ENCODE measurements at regions not wholly inside any gene's neighbourhood (a gene's known extent, or its start where the extent isn't known, plus 50 kb on each side); places are given as distances from the start of the nearest gene placed in this dataset.

DNA sequence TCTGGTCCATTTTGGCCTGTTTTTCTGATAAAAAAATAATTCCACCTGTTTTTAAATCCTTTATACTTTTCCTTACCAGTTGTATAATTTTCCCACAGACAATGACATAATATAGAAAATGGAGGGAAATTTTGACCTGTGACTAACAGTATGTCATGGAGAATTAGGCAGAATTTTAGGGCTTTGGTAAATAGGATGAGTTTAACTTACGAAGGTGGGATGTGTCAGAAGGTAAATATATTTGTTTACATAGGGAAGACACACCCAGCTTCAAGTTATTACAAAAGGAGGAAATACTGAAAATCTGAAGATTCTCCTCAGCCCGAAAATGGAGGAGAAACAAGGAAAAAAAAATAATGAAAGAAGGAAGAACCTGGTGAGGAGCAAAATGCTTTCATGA lies 64.6 kb upstream of the PPP3CA start:
- TF ChIP-seq CREB1 (IDR thresholded peaks at IDR 0.05; ENCODE audit: low read depth), result no peak
- TF ChIP-seq TCF12 (IDR thresholded peaks at IDR 0.05; ENCODE audit: low read depth), result no peak
- TF ChIP-seq EP300 (IDR thresholded peaks at IDR 0.05; ENCODE audit: borderline replicate concordance), result no peak
- TF ChIP-seq FOXM1 (IDR thresholded peaks at IDR 0.05; ENCODE audit: borderline replicate concordance, low read depth), result no peak
- no peak for TF ChIP-seq ZBTB7A (IDR thresholded peaks at IDR 0.05; ENCODE audit: low read depth)

DNA sequence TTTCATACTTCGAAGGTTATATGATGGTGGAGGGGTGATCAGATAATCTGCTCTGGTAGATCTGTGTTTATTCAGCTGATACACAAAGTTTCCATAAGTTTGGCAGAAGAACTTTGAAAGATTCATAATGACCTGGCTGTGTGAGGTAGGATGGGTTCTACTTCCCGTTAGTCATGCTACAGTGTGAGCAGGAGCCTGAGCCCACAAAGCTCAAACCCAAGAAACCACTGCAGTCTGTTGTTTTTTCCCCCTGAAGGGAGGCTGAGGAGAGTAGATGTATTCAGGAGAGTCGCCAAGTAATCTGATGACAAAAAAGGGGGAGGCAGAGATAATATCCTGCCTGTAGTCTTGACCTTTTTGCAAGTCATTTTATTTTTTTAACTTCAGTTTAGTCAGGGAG lies 52.8 kb upstream of the PPP3CA start:
- TF ChIP-seq, protein P1, sequence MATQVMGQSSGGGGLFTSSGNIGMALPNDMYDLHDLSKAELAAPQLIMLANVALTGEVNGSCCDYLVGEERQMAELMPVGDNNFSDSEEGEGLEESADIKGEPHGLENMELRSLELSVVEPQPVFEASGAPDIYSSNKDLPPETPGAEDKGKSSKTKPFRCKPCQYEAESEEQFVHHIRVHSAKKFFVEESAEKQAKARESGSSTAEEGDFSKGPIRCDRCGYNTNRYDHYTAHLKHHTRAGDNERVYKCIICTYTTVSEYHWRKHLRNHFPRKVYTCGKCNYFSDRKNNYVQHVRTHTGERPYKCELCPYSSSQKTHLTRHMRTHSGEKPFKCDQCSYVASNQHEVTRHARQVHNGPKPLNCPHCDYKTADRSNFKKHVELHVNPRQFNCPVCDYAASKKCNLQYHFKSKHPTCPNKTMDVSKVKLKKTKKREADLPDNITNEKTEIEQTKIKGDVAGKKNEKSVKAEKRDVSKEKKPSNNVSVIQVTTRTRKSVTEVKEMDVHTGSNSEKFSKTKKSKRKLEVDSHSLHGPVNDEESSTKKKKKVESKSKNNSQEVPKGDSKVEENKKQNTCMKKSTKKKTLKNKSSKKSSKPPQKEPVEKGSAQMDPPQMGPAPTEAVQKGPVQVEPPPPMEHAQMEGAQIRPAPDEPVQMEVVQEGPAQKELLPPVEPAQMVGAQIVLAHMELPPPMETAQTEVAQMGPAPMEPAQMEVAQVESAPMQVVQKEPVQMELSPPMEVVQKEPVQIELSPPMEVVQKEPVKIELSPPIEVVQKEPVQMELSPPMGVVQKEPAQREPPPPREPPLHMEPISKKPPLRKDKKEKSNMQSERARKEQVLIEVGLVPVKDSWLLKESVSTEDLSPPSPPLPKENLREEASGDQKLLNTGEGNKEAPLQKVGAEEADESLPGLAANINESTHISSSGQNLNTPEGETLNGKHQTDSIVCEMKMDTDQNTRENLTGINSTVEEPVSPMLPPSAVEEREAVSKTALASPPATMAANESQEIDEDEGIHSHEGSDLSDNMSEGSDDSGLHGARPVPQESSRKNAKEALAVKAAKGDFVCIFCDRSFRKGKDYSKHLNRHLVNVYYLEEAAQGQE (IDR thresholded peaks at IDR 0.05; ENCODE audit: low read depth), result no peak
- TF ChIP-seq ZBTB7A (IDR thresholded peaks at IDR 0.05; ENCODE audit: low read depth) (no peak), TCF12 (IDR thresholded peaks at IDR 0.05; ENCODE audit: low read depth) (no peak), TEAD4 (IDR thresholded peaks at IDR 0.05) (no peak), NFIC (IDR thresholded peaks at IDR 0.05) (no peak), CEBPB (IDR thresholded peaks at IDR 0.05) (no peak), CREB1 (IDR thresholded peaks at IDR 0.05; ENCODE audit: low read depth) (no peak)
- TF ChIP-seq, protein P2, sequence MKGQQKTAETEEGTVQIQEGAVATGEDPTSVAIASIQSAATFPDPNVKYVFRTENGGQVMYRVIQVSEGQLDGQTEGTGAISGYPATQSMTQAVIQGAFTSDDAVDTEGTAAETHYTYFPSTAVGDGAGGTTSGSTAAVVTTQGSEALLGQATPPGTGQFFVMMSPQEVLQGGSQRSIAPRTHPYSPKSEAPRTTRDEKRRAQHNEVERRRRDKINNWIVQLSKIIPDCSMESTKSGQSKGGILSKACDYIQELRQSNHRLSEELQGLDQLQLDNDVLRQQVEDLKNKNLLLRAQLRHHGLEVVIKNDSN (IDR thresholded peaks at IDR 0.05), result no peak

DNA sequence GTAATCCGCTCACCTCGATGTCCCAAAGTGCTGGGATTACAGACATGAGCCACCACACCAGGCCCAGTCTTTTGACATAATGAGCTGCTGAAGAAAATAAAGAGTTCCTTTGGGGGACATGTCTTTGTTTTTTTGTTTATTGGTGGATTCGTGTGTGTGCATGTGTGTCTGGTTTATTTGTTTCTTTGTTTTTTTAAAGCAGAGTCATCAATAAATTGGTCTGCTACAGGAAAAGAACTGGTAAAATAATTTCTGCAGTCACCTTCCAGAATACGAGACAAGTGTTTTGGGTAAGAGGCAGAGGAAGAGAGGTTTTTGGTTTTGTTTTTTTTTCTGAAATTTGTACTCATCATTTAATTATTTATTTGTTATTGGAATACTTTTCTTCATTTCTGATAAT lies 51.5 kb upstream of the PPP3CA start:
- TF ChIP-seq, protein P3, sequence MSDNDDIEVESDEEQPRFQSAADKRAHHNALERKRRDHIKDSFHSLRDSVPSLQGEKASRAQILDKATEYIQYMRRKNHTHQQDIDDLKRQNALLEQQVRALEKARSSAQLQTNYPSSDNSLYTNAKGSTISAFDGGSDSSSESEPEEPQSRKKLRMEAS (IDR thresholded peaks at IDR 0.05), result no peak
- TF ChIP-seq CEBPB (IDR thresholded peaks at IDR 0.05), result no peak
- TF ChIP-seq TEAD4 (IDR thresholded peaks at IDR 0.05), result no peak
- TF ChIP-seq FOXM1 (IDR thresholded peaks at IDR 0.05; ENCODE audit: borderline replicate concordance, low read depth), result no peak
- TF ChIP-seq EGR1 (IDR thresholded peaks at IDR 0.05), result no peak
- no peak for TF ChIP-seq TAF1 (IDR thresholded peaks at IDR 0.05; ENCODE audit: low read depth)

Data from Ishikawa (cell line).